Neural progenitor cell (in vitro differentiated cells): ENCODE measurements at regions not wholly inside any gene's neighbourhood (a gene's known extent, or its start where the extent isn't known, plus 50 kb on each side); places are given as distances from the start of the nearest gene placed in this dataset.

Experiments used
- CTCF ChIP-seq: fragments of 200-600 bp; sonication (generic); IDR thresholded peaks from 2 replicates; pipeline ENCODE4 v1.5.1; 2017; ENCODE audit warnings: antibody characterized with exemption, mild to moderate bottlenecking
- EZH2 ChIP-seq: fragments of 200-600 bp; sonication (generic); IDR thresholded peaks from 2 replicates; pipeline ENCODE4 v1.6.1; 2017; ENCODE audit warnings: antibody characterized with exemption, mild to moderate bottlenecking, moderate library complexity

DNA sequence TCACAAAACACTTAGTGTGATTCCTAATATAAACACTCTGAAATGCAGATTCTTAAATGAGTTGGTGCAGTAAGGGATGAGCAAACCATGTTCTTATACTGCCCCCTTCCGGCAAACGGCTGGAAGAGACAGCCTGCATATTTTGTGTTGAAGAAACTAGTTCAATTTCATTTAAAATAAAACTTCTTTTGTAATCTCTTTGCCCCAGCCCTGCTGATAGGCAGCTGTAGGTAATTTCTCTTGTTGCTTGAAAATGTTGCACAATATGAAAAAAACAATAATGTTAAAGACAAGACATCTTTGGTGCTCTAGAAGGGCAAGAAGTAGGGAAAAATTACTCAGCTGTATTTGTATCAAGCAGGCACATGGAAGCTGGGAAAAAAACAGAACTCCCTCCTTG is 89.7 kb upstream of the CCNG1 start:
- TF ChIP-seq CTCF = peak; percentile 98
- TF ChIP-seq EZH2 = no peak
